ENCODE measurements at regions not wholly inside any gene's neighbourhood (a gene's known extent, or its start where the extent isn't known, plus 50 kb on each side); places are given as distances from the start of the nearest gene placed in this dataset.

DNA sequence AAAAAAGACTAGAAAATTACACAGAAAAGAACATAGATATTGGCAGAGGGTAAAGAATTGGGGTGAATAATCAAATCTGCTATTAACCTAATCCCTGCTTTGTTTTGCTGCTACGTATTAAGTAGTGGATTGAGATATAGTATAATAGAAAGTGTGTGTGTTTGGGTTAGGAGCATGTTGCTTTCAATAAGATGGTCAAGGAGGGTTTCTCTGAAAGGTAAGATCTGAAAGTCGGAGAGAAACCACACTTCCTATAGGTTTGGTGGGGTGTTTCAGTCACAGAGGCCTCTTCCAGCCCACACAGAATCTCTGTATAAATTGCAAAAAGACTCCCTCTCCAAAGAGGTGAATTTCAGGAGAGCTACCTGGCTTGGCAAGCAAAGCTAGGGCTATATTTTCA, 345.7 kb upstream of the SATB1 start:
- no peak for DNase-seq

DNA sequence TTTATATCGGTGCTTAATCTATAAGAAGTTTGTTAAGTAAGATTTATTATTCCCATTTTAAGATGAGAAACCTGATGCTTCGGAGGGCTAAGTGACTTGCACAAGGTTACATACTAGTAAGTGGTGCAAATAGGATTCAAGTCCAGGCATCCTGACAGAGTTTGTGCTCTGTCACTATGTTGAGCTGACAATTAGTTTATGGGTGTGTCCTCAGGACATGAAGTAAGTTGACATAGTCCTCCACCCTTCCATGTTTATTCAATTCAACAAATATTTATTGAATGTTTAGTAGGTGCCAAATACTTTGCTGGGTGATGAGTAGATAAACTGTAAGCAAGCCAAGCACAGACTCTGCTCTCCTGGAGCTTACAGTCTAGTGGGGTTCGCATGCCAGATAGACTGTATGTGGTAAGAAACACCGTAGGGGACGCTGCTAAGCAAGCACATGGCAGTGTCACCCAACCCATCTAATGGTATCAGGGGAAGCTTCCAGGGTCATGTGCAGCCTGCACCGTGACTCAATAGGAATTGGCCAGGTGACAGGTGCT, 342.7 kb upstream of the SATB1 start:
- DNase-seq, result no peak

DNA sequence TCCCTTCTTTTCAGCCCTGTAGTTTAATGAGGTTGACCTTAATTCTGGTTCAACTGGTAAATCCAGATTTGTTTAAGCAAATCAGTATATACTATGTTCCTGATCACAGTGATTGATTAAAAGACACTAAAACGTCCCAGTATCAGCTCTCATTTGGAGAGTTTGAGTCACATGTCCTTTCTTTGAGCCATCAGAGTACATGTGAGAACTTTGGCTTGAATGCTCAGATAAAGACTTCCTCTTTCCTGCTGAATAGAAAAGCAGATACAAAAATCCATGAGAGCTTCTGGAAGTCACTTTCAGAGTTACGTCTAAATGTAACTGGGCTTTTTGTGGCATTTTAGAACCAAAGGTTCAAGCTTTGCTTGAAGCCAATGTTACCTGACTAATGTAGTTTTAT, 341.8 kb upstream of the SATB1 start:
- DNase-seq, result no peak

DNA sequence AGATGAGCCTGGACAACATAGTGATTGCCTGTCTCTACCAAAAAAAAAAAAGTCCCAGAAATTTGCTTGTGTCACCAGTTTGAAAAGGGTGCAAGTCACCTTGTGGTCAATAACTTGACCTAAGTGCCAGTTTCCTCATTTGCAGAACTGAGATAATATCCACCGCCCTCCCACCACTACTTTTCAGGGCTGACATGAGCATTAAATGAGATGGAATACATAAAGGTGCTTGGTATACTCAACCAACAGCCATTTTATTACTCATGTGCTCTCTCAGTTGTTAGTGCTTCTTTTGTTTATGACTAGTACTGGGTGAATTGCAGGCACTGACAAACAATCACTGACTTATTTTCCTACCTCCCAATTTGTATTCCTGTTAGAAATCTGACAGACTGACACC, 340.5 kb upstream of the SATB1 start:
- no peak for DNase-seq

DNA sequence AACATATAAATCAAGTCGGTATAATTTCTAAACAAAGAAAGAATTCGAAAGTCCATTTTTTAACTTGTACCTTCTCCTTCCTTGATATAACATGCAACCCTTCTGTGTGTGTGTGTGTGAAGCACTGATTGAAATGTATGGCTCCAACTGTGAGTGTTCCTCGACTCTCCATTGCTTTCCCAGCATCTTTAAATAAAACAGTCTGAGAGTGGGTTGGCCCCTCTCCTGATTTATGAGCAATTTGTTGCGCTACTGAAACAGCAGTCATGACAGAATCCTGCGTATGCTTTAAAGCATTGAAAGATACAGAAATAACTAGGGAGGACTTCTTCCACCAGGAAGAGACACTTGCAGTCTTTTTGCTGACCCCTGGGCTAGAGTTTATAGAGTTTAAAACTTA, 340.0 kb upstream of the SATB1 start:
- DNase-seq, result no peak

DNA sequence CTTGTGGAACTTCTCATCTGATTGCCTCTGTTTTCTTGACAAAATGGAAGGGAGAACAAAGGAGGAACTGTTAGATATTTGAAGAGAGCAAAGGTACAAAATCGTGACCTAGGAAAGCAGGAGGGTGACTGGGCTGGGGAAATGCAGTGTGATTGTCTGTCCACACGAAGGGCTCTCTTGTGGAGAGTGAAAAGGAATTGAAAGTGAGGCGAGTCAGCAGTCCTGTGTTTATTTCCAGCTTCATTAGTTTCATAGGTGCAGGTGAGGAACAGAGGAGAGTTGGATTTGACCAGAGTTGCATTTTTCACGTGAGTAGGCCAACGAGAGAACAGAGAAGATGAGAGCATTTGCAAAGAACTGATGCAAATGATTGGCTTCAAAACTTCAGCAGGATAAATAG, 336.4 kb upstream of the SATB1 start:
- no peak for DNase-seq

DNA sequence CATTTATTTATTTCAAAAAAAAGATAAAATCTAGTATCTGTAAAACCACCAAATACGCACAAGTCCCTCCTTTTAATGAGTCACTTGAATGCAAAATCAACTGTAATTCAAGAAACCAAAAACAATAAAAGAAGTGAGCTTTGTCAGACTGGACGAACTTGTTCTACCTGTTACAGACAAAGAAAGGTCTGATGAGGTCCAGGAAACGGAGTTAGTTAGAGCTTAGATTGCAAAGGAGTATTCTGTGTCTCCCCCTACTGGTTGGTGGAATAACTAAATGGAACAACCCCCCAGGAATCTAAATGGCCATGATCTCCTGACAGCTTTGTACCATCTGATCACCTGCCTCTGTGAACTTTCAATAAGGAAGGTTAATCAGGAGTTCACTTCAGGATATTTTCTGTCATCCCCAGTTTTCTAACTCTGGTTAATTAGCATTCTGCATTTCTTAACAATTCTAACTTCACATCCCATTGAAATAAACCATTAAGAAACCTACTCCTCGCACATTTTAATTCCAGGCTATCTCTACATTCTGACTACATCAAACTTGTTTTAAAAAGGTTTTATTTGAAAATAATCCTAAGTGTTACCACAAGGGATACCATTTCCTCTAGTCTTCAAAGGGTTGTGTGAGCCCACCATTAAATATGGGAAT, 333.0 kb upstream of the SATB1 start:
- peak; percentile 94 for DNase-seq

DNA sequence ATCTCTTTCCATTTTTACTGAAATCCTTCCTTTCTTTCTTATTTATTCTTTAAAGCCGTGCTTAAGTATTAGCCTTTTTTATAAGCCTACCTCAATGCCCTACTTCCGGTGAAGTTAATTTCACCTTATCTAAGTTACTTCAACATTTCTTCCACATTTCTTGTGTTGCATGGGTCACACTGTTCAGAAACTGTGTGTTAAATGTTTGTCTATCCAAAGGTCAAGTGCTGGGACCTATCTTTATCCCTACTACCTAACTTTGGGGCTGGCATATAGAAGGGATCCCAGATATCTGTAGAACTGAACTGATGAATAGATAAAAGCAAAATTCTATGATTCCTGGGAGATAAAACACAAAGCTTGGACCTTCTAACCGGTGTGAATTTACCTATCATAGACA, 332.3 kb upstream of the SATB1 start:
- no peak for DNase-seq

DNA sequence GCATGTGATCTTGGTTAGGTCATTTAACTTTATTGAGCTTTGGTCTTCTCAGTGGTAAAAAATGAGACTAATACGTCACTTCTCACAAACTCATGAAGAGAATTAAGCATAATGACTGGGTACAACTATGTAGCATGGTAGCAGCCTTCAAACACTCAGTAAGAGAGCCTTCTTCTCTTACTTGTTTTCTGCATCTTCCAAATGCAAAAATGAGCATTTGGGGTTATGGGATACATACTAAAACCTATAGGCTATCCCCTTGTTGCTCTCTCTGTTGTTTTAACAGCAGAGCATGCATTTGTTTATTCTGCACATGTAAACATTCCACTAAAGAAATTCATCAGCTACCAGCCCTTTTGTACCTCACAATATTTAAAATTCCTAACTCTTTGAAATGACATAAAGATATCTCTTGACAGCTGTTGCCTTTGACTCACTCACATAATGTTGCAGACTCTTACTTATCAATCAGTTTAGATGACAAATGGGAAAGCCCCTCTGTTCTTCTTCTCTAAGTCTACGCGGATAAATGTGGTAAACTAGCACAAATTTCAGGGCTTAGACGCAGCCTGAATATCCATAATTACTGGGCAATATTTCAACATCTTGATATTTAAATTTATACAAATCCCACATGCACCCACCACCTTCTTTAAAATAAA, 327.3 kb upstream of the SATB1 start:
- DNase-seq, result no peak

DNA sequence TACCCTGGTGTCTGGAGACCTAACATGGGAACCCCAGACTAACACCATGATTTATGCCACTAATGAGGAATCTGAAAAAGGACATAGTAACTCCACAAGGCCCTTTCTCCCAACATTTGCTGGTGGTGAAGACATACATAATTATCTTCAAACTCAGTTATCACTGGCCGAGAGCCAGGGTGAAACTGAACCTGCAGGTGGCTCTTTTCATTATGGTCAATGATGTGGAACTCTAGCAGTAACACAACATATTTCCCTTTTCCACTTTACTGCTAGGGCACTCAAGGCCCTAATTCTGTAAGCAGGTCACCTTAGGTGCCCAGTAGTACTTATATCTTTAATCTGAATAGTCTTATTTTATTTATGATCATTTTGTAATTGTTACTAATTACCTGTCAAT, 326.4 kb upstream of the SATB1 start:
- DNase-seq, result no peak

DNA sequence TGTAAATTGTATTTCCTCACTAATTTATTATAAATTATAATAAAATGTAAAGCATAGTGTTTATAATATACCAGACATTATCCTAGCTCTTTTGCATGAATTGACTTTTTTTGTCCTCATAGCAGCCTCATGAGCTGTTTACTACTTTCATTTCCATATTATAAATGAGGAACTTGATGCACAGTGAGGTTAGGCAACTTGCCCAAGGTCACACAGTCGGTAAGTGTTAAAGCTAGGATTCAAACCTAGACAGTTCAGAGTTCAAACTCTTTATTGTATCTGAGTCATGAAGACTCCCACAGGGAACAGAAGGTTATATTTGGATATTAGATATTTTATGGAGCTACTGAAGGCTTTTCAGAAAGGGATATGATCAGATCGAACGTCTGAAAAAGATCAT, 322.2 kb upstream of the SATB1 start:
- DNase-seq, result no peak

DNA sequence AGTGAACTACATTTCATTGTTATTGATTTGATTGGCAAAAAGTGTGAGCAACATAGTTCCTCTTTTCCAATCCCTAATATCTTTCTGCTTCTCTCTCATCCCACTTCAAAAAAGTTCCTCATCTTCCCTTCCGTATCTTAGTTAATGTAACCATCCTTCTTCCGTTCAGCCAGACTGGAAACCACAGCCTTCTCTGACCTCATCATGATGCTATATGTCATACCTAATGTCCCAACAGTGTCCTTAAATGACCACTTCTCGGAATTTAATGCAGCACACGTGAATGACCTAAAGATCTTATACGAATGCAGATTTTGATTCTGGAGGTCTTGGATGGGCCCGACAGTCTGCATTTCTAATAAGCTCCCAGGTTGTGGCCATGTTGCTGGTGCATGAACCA, 320.3 kb upstream of the SATB1 start:
- DNase-seq, result no peak

DNA sequence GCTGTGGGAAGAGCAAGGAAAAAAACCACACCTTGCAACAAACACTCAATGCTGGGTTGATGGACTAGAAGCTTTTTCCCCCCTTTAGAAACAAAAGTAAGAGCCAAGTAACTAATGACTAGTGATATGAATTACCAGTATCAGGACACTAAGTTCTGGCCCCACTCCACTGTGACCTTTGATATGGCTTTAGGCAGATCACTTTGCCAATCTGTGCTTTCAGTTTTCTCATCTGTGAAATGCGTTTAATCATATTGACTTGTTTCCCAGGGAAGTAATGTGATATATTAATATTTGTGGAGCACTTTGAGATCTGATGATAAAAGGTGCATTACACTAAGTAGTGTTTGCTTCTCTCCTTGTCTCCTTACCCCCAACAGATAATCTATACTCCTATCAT, 319.3 kb upstream of the SATB1 start:
- DNase-seq, result no peak

DNA sequence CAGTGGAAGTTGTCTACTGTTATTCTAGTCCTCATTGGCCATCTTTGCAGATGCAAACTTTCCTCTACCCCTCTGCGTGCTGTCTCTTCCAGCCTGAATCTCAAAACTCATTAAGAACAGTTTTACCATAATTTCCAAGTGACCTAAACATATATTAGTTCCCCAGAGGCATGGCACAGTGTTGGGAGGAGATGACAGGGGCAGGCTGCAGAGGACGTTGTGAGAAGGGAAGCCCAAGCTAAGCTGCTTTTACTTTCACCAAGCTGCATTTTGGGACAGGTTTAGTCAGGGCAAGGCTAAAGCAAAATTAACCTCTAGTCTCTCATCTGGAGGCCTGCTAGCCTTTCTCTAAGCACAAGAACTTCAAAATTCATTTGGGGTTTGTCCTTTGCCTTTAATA, 318.6 kb upstream of the SATB1 start:
- DNase-seq, result no peak

DNA sequence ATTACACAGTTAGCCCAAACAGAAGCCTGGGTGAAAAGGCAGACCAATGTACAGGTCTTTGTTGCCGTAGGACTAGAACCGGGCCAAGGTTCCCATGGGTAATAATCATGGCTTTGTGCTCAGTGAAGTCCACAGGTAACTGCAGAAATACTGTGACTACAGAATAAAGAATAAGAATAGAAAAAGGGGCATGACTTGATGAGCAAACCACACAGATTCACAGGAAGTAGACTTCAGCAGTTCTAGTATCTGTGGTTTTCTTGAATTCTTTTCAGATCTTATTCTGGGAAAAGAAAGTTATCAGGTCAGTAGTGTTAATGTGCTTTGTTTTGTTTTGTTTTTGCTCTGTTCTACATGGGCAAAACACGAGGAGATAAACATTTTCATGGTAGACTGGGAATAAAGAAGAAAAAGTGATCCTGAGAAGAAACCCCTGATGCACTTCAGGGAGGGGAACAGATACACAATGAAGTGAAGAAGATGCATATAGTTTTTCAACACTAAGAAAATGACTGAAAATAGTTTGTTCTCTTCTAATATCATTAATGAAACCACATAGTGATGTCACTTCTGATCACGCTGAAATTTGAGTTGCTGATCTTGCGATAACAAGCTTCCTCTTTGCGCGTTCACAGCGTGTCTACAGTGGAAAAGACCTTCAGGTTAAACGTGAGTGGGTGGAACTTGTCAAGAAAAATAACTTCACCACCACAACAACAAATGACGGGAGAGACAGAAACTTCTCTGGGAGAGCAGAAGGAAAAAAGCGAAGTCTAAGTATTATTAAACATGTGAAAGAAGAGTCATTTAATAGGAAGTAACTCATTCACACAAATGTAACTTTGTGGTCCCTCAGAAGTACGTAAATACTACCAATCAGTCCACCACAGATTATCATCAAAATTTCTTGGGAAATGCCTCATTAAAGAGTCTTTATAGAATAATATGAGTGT, 315.8 kb upstream of the SATB1 start:
- DNase-seq, result no peak

DNA sequence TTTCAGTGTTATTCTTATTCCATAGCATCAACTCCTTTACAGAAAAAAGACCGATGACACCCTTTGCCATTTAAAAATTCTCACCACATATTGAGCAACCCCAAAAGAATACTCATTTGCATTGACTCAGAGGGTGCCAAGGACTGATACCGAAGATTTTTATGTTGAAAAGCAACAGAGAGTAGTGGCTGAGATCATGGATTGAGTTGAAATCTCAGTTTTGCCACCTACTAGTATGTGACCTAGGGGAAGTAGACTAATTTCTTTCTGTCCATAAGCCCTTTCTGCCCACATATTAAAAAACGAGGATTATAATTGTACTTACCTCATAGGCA, 313.9 kb upstream of the SATB1 start:
- no peak for DNase-seq

DNA sequence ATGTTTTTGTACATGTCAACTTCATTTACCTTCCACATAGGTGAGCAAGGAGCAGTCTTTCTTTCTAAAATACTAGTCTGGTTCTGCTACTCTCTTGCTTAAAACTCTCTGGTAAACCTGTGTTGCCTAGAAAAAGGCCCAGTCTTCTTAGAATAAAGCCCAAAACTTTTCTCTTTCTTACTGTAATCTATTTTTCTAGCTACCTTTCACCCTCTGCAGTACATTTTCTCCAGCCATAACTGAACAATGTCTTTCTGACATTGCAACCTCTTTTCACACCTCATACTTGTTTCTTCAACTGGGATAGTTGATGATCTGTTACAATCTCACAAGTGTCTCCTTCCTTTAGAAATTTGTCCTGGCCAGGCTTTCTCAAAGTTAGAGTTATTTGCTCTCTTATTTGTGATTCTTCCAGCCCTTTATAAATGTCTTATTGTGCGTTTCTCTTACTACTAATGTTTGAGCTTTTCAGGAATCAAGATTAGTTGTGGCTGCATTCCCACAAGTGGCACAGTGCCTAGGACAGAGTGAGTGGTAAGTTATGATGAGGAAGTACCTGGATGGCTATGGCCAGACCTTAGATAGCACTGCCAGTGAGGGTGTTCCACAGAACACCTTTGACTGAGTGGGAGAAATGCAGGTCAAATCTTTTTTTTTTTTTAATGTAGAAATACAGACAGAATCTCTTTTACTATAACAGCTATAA, 313.4 kb upstream of the SATB1 start:
- no peak for DNase-seq

DNA sequence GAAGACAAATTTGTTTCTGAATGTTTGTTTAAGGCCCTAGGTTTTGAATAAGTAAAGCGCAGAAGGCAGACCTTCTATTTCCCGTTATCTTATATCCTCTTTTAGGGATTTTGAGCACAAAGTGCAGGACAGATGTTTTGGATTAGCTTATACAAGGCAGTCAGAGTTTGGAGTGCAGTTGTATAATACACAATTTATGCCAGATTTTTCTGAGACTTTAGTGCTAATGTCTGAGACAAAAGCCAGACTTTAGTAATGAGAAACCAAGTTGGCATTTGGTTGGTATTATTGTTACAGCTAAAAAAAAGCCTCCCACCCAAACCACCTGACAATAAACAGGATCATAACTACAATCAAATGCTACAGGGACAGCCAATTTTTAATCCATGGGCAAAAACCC, 309.9 kb upstream of the SATB1 start:
- DNase-seq, result no peak

DNA sequence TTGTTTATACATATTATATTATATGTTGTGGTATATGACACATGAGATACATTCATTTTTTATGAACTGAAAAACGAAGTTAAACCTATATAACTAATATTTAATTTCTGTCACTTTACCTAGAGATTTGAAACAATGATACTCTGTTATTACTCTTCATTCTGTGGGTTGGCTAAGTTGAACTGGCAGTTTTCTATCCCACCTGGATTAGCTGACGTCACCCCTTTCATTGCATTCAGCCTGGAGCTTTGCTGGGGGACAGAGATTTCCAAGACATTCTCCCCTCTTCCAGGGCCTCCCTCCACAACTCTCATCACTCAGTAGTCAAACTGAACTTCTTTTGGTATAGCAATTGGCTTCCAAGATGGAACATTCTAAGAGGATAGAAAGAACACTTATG, 309.2 kb upstream of the SATB1 start:
- DNase-seq, result no peak

DNA sequence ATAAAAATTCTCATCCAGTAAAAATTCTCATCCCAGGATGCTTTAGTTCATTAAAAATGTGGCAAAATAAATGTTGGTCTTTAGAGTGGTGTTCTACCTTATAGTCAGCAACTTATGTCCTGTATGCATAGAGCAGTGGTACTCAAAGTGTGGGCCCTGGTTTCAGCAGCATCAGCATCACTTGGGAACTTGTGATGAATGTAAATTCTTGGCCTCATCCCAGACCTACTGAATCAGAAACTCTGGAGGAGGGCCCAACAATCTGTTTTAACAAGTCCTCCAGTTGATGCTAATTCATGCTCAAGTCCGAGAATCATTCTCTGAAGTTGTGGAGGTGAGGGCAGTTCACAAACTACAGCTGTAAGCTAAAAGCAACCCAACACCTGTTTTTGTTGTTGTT, 307.3 kb upstream of the SATB1 start:
- DNase-seq, result no peak

DNA sequence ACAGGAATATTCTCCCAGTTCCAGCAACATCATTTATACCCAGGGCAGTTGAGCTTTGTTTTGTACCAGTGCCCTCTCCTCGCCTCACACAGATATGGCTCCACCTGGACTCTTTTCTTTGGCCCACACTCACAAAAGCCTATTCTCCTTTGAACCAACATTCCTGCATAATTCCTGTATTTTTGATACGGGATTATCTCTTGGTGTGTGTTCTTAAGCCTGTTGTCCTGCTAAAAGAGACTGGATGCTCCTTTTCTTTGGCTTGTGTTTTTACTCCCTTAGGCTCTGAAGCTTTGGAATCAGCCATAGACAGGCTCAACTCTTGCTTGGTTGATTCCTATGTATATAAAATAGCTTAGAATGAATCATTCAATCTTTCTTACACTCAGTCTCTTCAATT, 305.4 kb upstream of the SATB1 start:
- DNase-seq, result no peak

DNA sequence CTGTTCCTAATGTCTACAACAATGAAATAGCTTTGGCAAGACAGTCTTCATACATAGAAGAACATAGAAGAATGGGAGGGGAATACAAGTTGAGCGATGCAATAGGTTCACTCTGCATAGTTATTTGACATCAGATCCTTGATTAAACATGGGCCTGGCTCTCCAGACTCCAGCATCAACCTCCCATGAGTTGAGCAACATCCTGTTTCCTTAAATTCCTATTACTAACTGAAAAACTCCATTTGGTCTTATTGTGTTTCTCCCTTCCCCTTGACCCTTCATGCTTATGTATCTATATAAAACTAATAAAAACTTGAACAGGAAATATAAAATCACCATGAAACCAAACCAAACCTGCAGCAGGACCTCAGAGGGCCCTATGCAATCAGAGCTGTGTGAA, 304.5 kb upstream of the SATB1 start:
- no peak for DNase-seq

DNA sequence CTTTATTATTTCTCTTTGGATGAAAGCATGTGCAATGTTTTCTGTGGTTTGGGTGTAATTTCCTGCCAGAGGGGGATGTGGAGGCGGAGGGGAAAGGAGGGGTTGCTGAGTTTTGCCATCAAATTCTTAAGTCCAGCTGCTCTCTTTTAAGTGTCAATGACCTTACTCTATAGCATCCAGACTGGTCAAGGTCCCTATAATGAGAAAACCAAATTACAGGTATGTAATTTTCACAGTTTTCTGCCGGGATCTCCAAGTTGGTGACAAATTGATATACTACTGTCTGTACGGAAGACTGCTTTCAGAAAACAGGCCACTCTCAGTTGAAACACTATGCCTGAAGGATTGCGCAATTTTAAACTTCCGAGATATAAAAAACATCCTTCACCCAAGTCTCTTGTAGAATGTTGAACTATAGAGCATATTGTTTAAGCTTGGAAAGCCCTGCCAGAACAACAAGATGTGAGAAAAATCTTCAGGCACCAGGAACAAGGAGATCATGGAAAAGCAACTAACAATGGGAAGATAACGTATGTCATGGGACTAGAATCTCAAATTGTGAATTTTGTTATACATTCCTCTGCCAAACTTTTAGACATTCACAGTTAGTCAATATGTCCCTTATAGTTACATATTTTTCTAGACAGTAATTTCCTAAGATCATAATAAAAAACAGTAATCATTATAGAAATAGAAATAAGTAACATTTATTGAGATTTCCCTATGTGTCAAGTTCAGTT, 300.7 kb upstream of the SATB1 start:
- no peak for DNase-seq
